HG02870 (cell line): ENCODE measurements at regions not wholly inside any gene's neighbourhood (a gene's known extent, or its start where the extent isn't known, plus 50 kb on each side); places are given as distances from the start of the nearest gene placed in this dataset.
A peak's percentile ranks its signal among the peaks of the same experiment; 100 is the strongest.

ENCODE experiments used
- ATAC-seq: cut with Tn5 transposase; IDR thresholded peaks from one replicate; pipeline ENCODE4 v1.9.1; 2021; ENCODE audit warnings: mild to moderate bottlenecking, moderate library complexity; ENCODE audit not compliant: unreplicated experiment

GRCh38 chr10:89829262-89829886 lies 128.0 kb downstream of the KIF20B start:
- ATAC-seq = no peak

GRCh38 chr10:89829887-89830269 lies 128.5 kb downstream of the KIF20B start:
- ATAC-seq = no peak

- no peak for ATAC-seq
Measured at GRCh38 chr10:89830624-89831023, 129.2 kb downstream of the KIF20B start.

GRCh38 chr10:89836840-89837164 lies 135.4 kb downstream of the KIF20B start:
- no peak for ATAC-seq

- no peak for ATAC-seq
Measured at GRCh38 chr10:89837165-89838043, 136.0 kb downstream of the KIF20B start.

GRCh38 chr10:89838044-89838615 lies 136.7 kb downstream of the KIF20B start:
- no peak for ATAC-seq

GRCh38 chr10:89845541-89846280 lies 144.3 kb downstream of the KIF20B start:
- no peak for ATAC-seq

- no peak for ATAC-seq
Measured at GRCh38 chr10:89846281-89846630, 144.9 kb downstream of the KIF20B start.

GRCh38 chr10:89846786-89847185 lies 145.4 kb downstream of the KIF20B start:
- no peak for ATAC-seq

- ATAC-seq = no peak
Measured at GRCh38 chr10:89852872-89853271, 151.5 kb downstream of the KIF20B start.

GRCh38 chr10:89853781-89854191 lies 152.4 kb downstream of the KIF20B start:
- ATAC-seq = no peak

GRCh38 chr10:89857431-89858042 lies 156.1 kb downstream of the KIF20B start:
- no peak for ATAC-seq

GRCh38 chr10:89861199-89861573 lies 159.8 kb downstream of the KIF20B start:
- ATAC-seq = no peak

- ATAC-seq = no peak
Measured at GRCh38 chr10:89861584-89862301, 160.4 kb downstream of the KIF20B start.

- ATAC-seq = no peak
Measured at GRCh38 chr10:89867964-89868363, 166.6 kb downstream of the KIF20B start.

GRCh38 chr10:89869180-89869579 lies 167.8 kb downstream of the KIF20B start:
- ATAC-seq = no peak

GRCh38 chr10:89869592-89870156 lies 168.3 kb downstream of the KIF20B start:
- no peak for ATAC-seq

- ATAC-seq = no peak
Measured at GRCh38 chr10:89870936-89871335, 169.5 kb downstream of the KIF20B start.

GRCh38 chr10:89873055-89873454 lies 171.7 kb downstream of the KIF20B start:
- ATAC-seq = peak; percentile 55

GRCh38 chr10:89875557-89875956 lies 174.2 kb downstream of the KIF20B start:
- no peak for ATAC-seq
